HCT116 (cell line): ENCODE measurements at regions not wholly inside any gene's neighbourhood (a gene's known extent, or its start where the extent isn't known, plus 50 kb on each side); places are given as distances from the start of the nearest gene placed in this dataset.

Experiments used
- CTCF ChIP-seq, 3 experiments: fragments of 200-600 bp in 1 of 3; sonication (generic) in 1 of 3; IDR thresholded peaks in 2 of 3; conservative IDR thresholded peaks in 1 of 3; 2 replicates each; pipeline ENCODE4 v1.5.1; 2012 to 2017; ENCODE audit warnings: low read depth in 2 of 3, low read length in 2 of 3, antibody characterized with exemption in 1 of 3, borderline replicate concordance in 1 of 3, control low read depth in 1 of 3, mild to moderate bottlenecking in 1 of 3, mixed read lengths in 1 of 3, mixed run types in 1 of 3, moderate library complexity in 1 of 3; ENCODE audit not compliant: insufficient read depth in 1 of 3
- EZH2 ChIP-seq: fragments of 200-600 bp; sonication (generic); IDR thresholded peaks from 2 replicates; pipeline ENCODE4 v1.6.1; 2017; ENCODE audit warnings: antibody characterized with exemption, mixed run types
- POLR2A ChIP-seq: IDR thresholded peaks from 2 replicates; pipeline ENCODE4 v1.7.0; 2011; ENCODE audit warnings: borderline replicate concordance; ENCODE audit not compliant: insufficient read depth, insufficient read length; ENCODE audit errors: extremely low read depth
- POLR2AphosphoS5 ChIP-seq: IDR thresholded peaks from 2 replicates; pipeline ENCODE4 v1.6.1; 2011; ENCODE audit warnings: mild to moderate bottlenecking, low read depth, low read length, moderate library complexity
- RAD21 ChIP-seq: IDR thresholded peaks from 2 replicates; pipeline ENCODE4 v1.6.1; 2012; ENCODE audit warnings: low read depth, mild to moderate bottlenecking
- YY1 ChIP-seq: IDR thresholded peaks from 2 replicates; pipeline ENCODE4 v1.6.1; 2011; ENCODE audit warnings: low read length, low read depth, moderate library complexity, mild to moderate bottlenecking; ENCODE audit not compliant: insufficient replicate concordance; ENCODE audit errors: extremely low read depth
- ZNF274 ChIP-seq: fragments of 200-500 bp; sonication (Bioruptor generic); IDR thresholded peaks from 2 replicates; pipeline ENCODE4 v1.6.1; 2014; ENCODE audit warnings: mild to moderate bottlenecking, low read depth, low read length, inconsistent platforms

GRCh38 chr1:13994386-13994785 lies 294.4 kb downstream of the PRDM2 start:
- TF ChIP-seq CTCF (IDR thresholded peaks at IDR 0.05 in 2 of 3, conservative IDR thresholded peaks at IDR 0.05 in 1 of 3; ENCODE audit: borderline replicate concordance in 1 of 3, insufficient read depth in 1 of 3, low read depth in 2 of 3, low read length in 2 of 3), result no peak
- no peak for TF ChIP-seq RAD21
- TF ChIP-seq ZNF274, result no peak
- TF ChIP-seq POLR2A, result no peak
- TF ChIP-seq YY1, result no peak
- no peak for TF ChIP-seq EZH2
- TF ChIP-seq POLR2AphosphoS5, result no peak
